ENCODE measurements at regions not wholly inside any gene's neighbourhood (a gene's known extent, or its start where the extent isn't known, plus 50 kb on each side); places are given as distances from the start of the nearest gene placed in this dataset.

GRCh38 chr3:69540706-69541581 lies 155.1 kb upstream of the FRMD4B start:
- no peak for FAIRE-seq
- peaks cover 0 to 6% of the 10 kb centered on the region in 2 experiments; a peak in 1 of 5 replicates for H3K4me1 ChIP-seq (replicated peaks in 1 of 2; ENCODE audit: control insufficient read depth in 2 of 2, insufficient read depth in 2 of 2, low read length in 2 of 2)
- no peaks in the 10 kb centered on the region for H3K36me3 ChIP-seq (ENCODE audit: control insufficient read depth, insufficient read depth, low read length)
- no peak overlapping the region for H2AFZ ChIP-seq (ENCODE audit: low read depth, low read length)
- no peaks in the 10 kb centered on the region for H3K9me3 ChIP-seq (replicated peaks; ENCODE audit: control insufficient read depth, insufficient read depth, low read depth, low read length)
- no TSS peak for BruUV-seq (replicated peaks)
- CTCF ChIA-PET (ENCODE audit: low intra/inter-chr PET ratio) = no interaction called here
- H3K79me2 ChIP-seq (ENCODE audit: control insufficient read depth, insufficient read depth, low read length) = no peaks in the 10 kb centered on the region
- 4% methylated on average over 21 of the region's 24 CpGs for WGBS (ENCODE audit: insufficient coverage, low coverage, missing lambda C conversion rate)
- H4K20me1 ChIP-seq (replicated peaks; ENCODE audit: control insufficient read depth, insufficient read depth, low read length) = no peaks in the 10 kb centered on the region
- no peak overlapping the region for H3K27ac ChIP-seq (ENCODE audit: extremely low read depth, low read depth, low read length)
- no peak overlapping the region for H3K4me2 ChIP-seq (ENCODE audit: insufficient read depth, low read length)
- intact Hi-C loops (cut with micrococcal nuclease) (no loop called here), in situ Hi-C loops (cut with MboI) (no loop called here)
- no peak overlapping the region for H3K4me3 ChIP-seq
- no peak for ATAC-seq
- H3K27me3 ChIP-seq (ENCODE audit: control insufficient read depth in 2 of 2, insufficient read depth in 2 of 2, low read length in 2 of 2) = peaks cover 2 to 25% of the 10 kb centered on the region in 2 experiments; a peak in 2 of 5 replicates
- no peaks in the 10 kb centered on the region for H3K9me1 ChIP-seq (ENCODE audit: control insufficient read depth, insufficient read depth, low read length)
- no peak for DNase-seq (ENCODE audit: extremely low read depth in 1 of 4, low spot score in 3 of 4)
- POLR2A ChIA-PET = no interaction called here
- no peak overlapping the region for H3K9ac ChIP-seq (ENCODE audit: insufficient read depth in 1 of 2, low read depth in 2 of 2, low read length in 2 of 2)
- TF ChIP-seq CTCFL (IDR thresholded peaks at IDR 0.05; ENCODE audit: borderline replicate concordance, insufficient read depth, low read depth, low read length, poor library complexity, severe bottlenecking) = no peak
- TF ChIP-seq IRF9 (tag; IDR thresholded peaks at IDR 0.05) = no peak
- no peak for TF ChIP-seq ZNF584 (CRISPR knock-in tag; IDR thresholded peaks at IDR 0.05; ENCODE audit: low read depth)
- TF ChIP-seq GABPB1 (CRISPR knock-in tag; IDR thresholded peaks at IDR 0.05) = no peak
- no peak for TF ChIP-seq MIER1 (IDR thresholded peaks at IDR 0.05; ENCODE audit: low read depth)
- TF ChIP-seq CSDE1 (IDR thresholded peaks at IDR 0.05) = no peak
- no peak for TF ChIP-seq MYBL2 (IDR thresholded peaks at IDR 0.05; ENCODE audit: low read depth)
- TF ChIP-seq MYBL2 (CRISPR knock-in tag; IDR thresholded peaks at IDR 0.05; ENCODE audit: borderline replicate concordance) = no peak
- TF ChIP-seq HDGF (IDR thresholded peaks at IDR 0.05) = no peak
- TF ChIP-seq KAT8 (IDR thresholded peaks at IDR 0.05; ENCODE audit: low read depth) = no peak
- no peak for TF ChIP-seq ZFP91 (CRISPR knock-in tag; IDR thresholded peaks at IDR 0.05)
- no peak for TF ChIP-seq NFE2 (IDR thresholded peaks at IDR 0.05; ENCODE audit: low read depth)
- TF ChIP-seq TCF3 (CRISPR knock-in tag; IDR thresholded peaks at IDR 0.05) = no peak
- TF ChIP-seq ZNF717 (CRISPR knock-in tag; IDR thresholded peaks at IDR 0.05) = no peak
- no peak for TF ChIP-seq SNIP1 (IDR thresholded peaks at IDR 0.05; ENCODE audit: low read depth)
- no peak for TF ChIP-seq NR2F6 (CRISPR knock-in tag; IDR thresholded peaks at IDR 0.05)
- no peak for TF ChIP-seq PPARD (CRISPR knock-in tag; IDR thresholded peaks at IDR 0.05)
- no peak for TF ChIP-seq MECOM (CRISPR knock-in tag; IDR thresholded peaks at IDR 0.05)
- TF ChIP-seq TEAD2 (tag; IDR thresholded peaks at IDR 0.05) = no peak
- no peak for TF ChIP-seq POLR2A (conservative IDR thresholded peaks at IDR 0.05)
